ENCODE measurements at regions not wholly inside any gene's neighbourhood (a gene's known extent, or its start where the extent isn't known, plus 50 kb on each side); places are given as distances from the start of the nearest gene placed in this dataset.

DNA sequence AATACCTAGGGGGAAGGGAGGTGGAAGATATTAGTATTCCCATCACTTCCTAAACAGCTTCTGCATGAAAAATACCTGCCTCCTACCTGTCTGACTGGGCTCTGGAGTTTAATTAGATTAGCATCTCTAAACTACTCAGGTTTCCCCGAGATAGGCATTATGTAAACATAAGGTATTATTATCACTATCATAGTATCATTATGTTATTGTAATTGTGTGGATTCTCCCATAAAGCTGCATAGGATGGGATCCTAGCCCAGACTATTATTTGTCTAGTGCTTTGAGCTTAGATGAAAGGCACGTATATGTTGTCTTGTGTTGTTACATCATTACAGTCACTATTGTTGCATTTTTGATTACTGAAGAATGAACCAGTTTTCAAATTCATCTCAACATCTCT, 115.2 kb upstream of the SOX21 start:
- Histone ChIP-seq H3K27me3 (replicated peaks in 1 of 7) (peaks cover 0 to 3% (median 0%) of the 10 kb centered on the region in 7 donors), H3K36me3 (no peaks in the 10 kb centered on the region), H3K4me1 (no peaks in the 10 kb centered on the region), H3K27ac (no peak overlapping the region), H3K4me3 (no peak overlapping the region), H3K9me3 (no peaks in the 10 kb centered on the region)
- TF ChIP-seq POLR2AphosphoS5 (IDR thresholded peaks at IDR 0.05) (no peak), POLR2A (IDR thresholded peaks at IDR 0.05) (no peak)
- TF ChIP-seq, protein P1, sequence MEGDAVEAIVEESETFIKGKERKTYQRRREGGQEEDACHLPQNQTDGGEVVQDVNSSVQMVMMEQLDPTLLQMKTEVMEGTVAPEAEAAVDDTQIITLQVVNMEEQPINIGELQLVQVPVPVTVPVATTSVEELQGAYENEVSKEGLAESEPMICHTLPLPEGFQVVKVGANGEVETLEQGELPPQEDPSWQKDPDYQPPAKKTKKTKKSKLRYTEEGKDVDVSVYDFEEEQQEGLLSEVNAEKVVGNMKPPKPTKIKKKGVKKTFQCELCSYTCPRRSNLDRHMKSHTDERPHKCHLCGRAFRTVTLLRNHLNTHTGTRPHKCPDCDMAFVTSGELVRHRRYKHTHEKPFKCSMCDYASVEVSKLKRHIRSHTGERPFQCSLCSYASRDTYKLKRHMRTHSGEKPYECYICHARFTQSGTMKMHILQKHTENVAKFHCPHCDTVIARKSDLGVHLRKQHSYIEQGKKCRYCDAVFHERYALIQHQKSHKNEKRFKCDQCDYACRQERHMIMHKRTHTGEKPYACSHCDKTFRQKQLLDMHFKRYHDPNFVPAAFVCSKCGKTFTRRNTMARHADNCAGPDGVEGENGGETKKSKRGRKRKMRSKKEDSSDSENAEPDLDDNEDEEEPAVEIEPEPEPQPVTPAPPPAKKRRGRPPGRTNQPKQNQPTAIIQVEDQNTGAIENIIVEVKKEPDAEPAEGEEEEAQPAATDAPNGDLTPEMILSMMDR (IDR thresholded peaks at IDR 0.05 in 8 of 11, conservative IDR thresholded peaks at IDR 0.05 in 3 of 11), result no peak
- intact Hi-C loops (cut with DNase I; ENCODE audit: low total_unique reads), result no loop called here
- WGBS, 5 donors, result 71 to 87% (median 83%) methylated on average over 2 of the region's 2 CpGs
- DNase-seq, result no peak

DNA sequence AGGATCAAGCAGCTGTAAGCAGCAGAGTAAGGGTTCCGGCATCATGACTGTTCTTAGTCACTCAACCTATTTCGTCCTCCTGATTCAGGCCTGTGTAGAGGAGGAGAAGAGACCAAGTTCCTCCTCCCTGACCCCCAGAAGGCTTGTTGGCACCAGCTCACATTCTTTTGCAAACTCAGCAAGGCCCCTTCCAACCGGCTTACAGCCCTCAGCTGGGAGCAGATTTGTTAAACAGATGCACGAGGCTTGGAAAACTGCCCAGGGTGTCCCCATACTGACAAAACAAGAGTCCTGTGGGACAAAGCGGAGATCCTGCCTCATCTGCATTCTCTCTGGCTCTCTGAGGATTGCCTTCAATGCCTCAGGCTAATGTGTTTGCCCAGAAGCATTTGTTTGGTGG, 113.2 kb upstream of the SOX21 start:
- WGBS, 5 donors, result 49 to 74% (median 59%) methylated on average over 5 of the region's 5 CpGs
- intact Hi-C loops (cut with DNase I; ENCODE audit: low total_unique reads), result no loop called here

DNA sequence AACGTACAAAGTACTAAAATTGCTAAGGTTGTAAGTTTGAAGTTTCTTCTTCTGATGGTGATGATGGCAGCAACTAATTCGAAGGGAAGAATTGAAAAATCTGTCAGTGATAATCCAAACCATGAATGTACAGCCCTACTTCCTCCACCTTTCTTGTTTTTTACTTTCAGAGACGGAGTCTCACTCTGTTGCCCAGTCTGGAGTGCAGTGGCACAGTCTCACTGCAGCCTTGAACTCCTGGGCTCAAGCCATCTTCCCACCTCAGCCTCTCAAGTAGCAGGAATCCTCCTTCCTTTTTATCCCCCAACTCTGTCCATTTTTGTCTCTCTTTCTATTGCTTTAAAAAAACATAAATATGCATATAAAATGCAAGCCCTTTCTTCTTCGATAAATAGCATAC, 112.3 kb upstream of the SOX21 start:
- peaks cover 0 to 8% (median 0%) of the 10 kb centered on the region in 7 donors for H3K27me3 ChIP-seq (replicated peaks in 1 of 7)
- H3K4me1 ChIP-seq, result no peaks in the 10 kb centered on the region
- no peak overlapping the region for H3K4me3 ChIP-seq
- TF ChIP-seq, protein P1 (IDR thresholded peaks at IDR 0.05 in 8 of 11, conservative IDR thresholded peaks at IDR 0.05 in 3 of 11), result no peak
- TF ChIP-seq POLR2AphosphoS5 (IDR thresholded peaks at IDR 0.05) (no peak), POLR2A (IDR thresholded peaks at IDR 0.05) (no peak)
- H3K27ac ChIP-seq, result no peak overlapping the region
- 79 to 92% (median 85%) methylated on average over 4 of the region's 4 CpGs for WGBS, 5 donors
- H3K9me3 ChIP-seq, result no peaks in the 10 kb centered on the region
- DNase-seq, result no peak
- intact Hi-C loops (cut with DNase I; ENCODE audit: low total_unique reads), result no loop called here
- no peaks in the 10 kb centered on the region for H3K36me3 ChIP-seq

More for the DNA sequence above, 113.2 kb upstream of the SOX21 start:
- peaks cover 0 to 8% (median 0%) of the 10 kb centered on the region in 7 donors for H3K27me3 ChIP-seq (replicated peaks in 1 of 7)
- H3K9me3 ChIP-seq, result no peaks in the 10 kb centered on the region
- no peaks in the 10 kb centered on the region for H3K4me1 ChIP-seq
- no peak overlapping the region for H3K4me3 ChIP-seq
- H3K36me3 ChIP-seq, result no peaks in the 10 kb centered on the region
- no peak for DNase-seq
- TF ChIP-seq POLR2AphosphoS5 (IDR thresholded peaks at IDR 0.05), result no peak
- no peak for TF ChIP-seq POLR2A (IDR thresholded peaks at IDR 0.05)
- TF ChIP-seq, protein P1 (IDR thresholded peaks at IDR 0.05 in 8 of 11, conservative IDR thresholded peaks at IDR 0.05 in 3 of 11), result no peak
- no peak overlapping the region for H3K27ac ChIP-seq

DNA sequence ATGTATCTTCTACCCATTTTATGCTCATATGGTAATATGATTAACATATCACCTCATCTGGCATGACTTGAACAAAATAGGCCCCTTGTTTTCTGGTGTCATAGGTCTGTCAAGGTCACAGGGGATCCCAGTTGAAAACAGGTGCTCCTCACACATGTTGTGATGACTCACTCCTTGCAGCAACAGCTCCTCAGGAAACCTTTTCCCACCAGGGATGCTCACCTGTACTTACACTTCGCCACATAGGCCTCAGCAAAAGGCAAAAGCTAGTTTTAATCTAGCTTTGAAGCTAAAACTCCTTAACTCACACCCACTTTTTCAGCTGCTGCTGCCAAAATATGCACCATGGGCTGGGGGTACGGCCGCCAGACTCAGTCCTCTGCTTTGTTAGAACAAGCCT, 110.0 kb upstream of the SOX21 start:
- DNase-seq, result no peak
- peaks cover 0 to 4% (median 0%) of the 10 kb centered on the region in 7 donors for H3K27me3 ChIP-seq (replicated peaks in 1 of 7)
- H3K4me3 ChIP-seq, result no peak overlapping the region
- intact Hi-C loops (cut with DNase I; ENCODE audit: low total_unique reads), result no loop called here
- no peaks in the 10 kb centered on the region for H3K36me3 ChIP-seq
- no peaks in the 10 kb centered on the region for H3K9me3 ChIP-seq
- no peak overlapping the region for H3K27ac ChIP-seq
- no peaks in the 10 kb centered on the region for H3K4me1 ChIP-seq
- TF ChIP-seq POLR2A (IDR thresholded peaks at IDR 0.05), result no peak
- no peak for TF ChIP-seq POLR2AphosphoS5 (IDR thresholded peaks at IDR 0.05)
- TF ChIP-seq, protein P1 (IDR thresholded peaks at IDR 0.05 in 8 of 11, conservative IDR thresholded peaks at IDR 0.05 in 3 of 11), result no peak
- WGBS, 5 donors, result 83 to 92% (median 89%) methylated on average over 3 of the region's 3 CpGs

All from spleen (tissue), 11 donors.